ENCODE measurements at regions not wholly inside any gene's neighbourhood (a gene's known extent, or its start where the extent isn't known, plus 50 kb on each side); places are given as distances from the start of the nearest gene placed in this dataset.

DNA sequence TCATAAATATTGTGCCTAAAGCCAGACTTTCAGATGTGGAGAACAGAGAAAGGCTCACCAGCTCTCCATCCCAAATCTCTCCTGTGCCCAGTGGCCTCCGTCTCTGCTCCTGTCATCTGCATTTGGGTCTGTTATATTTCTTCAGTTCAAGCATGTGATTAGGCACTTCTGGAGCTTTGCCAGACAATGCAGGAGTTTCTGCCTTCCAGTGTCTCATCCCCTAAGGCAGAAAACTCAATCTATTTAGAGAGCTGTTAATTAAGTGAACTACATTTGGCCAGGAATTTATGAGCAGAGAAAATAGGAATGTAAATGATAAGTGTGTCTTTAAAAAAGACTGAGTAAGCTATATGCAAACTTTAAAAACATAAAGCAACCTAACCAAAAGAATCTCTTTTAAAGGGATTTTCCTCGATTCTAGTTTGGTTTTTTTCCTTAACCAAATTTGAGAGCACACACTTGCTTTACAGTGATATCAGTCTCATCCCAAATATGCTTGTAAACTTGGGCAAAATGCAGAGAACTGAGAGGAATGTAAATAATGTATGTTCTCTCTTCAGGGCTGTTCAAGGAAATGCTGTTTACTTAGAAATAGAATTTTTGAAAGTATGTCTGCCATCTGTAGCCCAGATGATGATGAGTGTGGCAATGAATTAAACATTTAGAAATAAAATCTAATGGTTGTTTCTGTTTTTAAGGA, 113.9 kb downstream of the ELOVL4 start:
- peaks cover 0 to 2% (median 2%) of the 10 kb centered on the region in 4 donors for H3K4me1 ChIP-seq (ENCODE audit: control insufficient read depth in 4 of 4, insufficient read depth in 4 of 4, low read length in 3 of 4)
- 72% methylated on average over 2 of the region's 2 CpGs for whole genome bisulfite sequencing
- no peaks in the 10 kb centered on the region for H3K36me3 ChIP-seq (ENCODE audit: control insufficient read depth in 4 of 4, insufficient read depth in 3 of 4, low read depth in 1 of 4, low read length in 3 of 4)
- H3K9me3 ChIP-seq (ENCODE audit: control insufficient read depth in 4 of 4, low read length in 3 of 4): no peaks in the 10 kb centered on the region
- H3K9ac ChIP-seq (ENCODE audit: low read depth in 1 of 2, low read length in 2 of 2): no peak overlapping the region
- no peak for DNase-seq (ENCODE audit: low spot score)
- H3K27me3 ChIP-seq (ENCODE audit: control insufficient read depth in 4 of 4, insufficient read depth in 4 of 4, low read length in 3 of 4): no peaks in the 10 kb centered on the region
- TF ChIP-seq FOXA2 (IDR thresholded peaks at IDR 0.05) (no peak), GABPA (IDR thresholded peaks at IDR 0.05 in 1 of 2, conservative IDR thresholded peaks at IDR 0.05 in 1 of 2) (no peak), FOXA1 (IDR thresholded peaks at IDR 0.05) (no peak)
- TF ChIP-seq, protein P1, sequence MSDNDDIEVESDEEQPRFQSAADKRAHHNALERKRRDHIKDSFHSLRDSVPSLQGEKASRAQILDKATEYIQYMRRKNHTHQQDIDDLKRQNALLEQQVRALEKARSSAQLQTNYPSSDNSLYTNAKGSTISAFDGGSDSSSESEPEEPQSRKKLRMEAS (IDR thresholded peaks at IDR 0.05): no peak
- no peak overlapping the region for H3K27ac ChIP-seq (ENCODE audit: low read depth in 1 of 2, low read length in 2 of 2)
- no peak overlapping the region for H3K4me3 ChIP-seq (ENCODE audit: low read depth in 1 of 3, low read length in 3 of 3)

DNA sequence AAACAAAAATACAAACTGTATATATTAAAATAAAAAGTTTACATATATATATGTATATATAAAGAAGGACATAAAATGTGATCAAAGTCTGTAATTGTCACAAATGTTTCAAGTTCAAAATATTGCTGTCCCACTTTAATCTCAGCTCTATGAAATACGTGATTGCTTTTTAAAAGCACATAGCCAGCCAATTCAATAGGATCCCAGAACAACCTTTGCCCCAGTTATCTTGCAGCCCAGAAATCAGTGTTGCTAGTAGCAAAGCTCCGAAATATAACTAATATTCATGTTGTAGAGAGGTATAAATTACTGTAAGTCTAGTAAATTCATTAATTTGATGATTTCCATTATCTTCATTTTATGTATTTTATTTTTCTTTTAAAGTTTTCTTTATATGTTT, 114.6 kb downstream of the ELOVL4 start:
- no peak overlapping the region for H3K27ac ChIP-seq (ENCODE audit: low read depth in 1 of 2, low read length in 2 of 2)
- H3K4me3 ChIP-seq (ENCODE audit: low read depth in 1 of 3, low read length in 3 of 3): no peak overlapping the region
- no peak overlapping the region for H3K9ac ChIP-seq (ENCODE audit: low read depth in 1 of 2, low read length in 2 of 2)
- DNase-seq (ENCODE audit: low spot score): no peak
- H3K27me3 ChIP-seq (ENCODE audit: control insufficient read depth in 4 of 4, insufficient read depth in 4 of 4, low read length in 3 of 4): no peaks in the 10 kb centered on the region
- TF ChIP-seq GABPA (IDR thresholded peaks at IDR 0.05 in 1 of 2, conservative IDR thresholded peaks at IDR 0.05 in 1 of 2) (no peak), RAD21 (IDR thresholded peaks at IDR 0.05) (no peak), FOXA2 (IDR thresholded peaks at IDR 0.05) (no peak), SP1 (IDR thresholded peaks at IDR 0.05) (peak; percentile 15), RXRA (IDR thresholded peaks at IDR 0.05) (peak; percentile 35 to 40)
- TF ChIP-seq, protein P2, sequence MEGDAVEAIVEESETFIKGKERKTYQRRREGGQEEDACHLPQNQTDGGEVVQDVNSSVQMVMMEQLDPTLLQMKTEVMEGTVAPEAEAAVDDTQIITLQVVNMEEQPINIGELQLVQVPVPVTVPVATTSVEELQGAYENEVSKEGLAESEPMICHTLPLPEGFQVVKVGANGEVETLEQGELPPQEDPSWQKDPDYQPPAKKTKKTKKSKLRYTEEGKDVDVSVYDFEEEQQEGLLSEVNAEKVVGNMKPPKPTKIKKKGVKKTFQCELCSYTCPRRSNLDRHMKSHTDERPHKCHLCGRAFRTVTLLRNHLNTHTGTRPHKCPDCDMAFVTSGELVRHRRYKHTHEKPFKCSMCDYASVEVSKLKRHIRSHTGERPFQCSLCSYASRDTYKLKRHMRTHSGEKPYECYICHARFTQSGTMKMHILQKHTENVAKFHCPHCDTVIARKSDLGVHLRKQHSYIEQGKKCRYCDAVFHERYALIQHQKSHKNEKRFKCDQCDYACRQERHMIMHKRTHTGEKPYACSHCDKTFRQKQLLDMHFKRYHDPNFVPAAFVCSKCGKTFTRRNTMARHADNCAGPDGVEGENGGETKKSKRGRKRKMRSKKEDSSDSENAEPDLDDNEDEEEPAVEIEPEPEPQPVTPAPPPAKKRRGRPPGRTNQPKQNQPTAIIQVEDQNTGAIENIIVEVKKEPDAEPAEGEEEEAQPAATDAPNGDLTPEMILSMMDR (IDR thresholded peaks at IDR 0.05; ENCODE audit: low read depth, low read length, missing input control): no peak
- H3K4me1 ChIP-seq (ENCODE audit: control insufficient read depth in 4 of 4, insufficient read depth in 4 of 4, low read length in 3 of 4): peaks cover 0 to 2% (median 2%) of the 10 kb centered on the region in 4 donors
- H3K36me3 ChIP-seq (ENCODE audit: control insufficient read depth in 4 of 4, insufficient read depth in 3 of 4, low read depth in 1 of 4, low read length in 3 of 4): no peaks in the 10 kb centered on the region
- H3K9me3 ChIP-seq (ENCODE audit: control insufficient read depth in 4 of 4, low read length in 3 of 4): no peaks in the 10 kb centered on the region
- WGBS: 35% methylated on average over 2 of the region's 2 CpGs

DNA sequence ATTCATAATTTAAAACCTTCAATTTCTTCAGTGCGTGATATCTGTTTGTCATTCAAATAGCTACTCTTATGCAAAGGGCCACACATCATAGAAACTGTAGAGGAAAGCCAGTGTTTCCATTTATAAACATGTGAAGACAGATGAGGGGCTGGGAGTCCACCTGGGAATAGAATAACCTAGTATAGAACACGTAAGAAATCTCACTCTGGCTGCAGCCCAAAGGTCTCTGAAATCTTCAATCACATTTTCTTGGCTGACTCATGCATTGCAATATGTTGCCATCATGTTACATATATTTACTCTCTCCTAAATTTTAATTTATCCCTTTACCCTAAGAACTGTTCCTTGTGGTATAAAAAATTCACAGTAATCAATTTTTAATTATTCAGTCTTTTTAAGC, 123.2 kb downstream of the ELOVL4 start:
- Histone ChIP-seq H3K27me3 (ENCODE audit: control insufficient read depth in 4 of 4, insufficient read depth in 4 of 4, low read length in 3 of 4) (no peaks in the 10 kb centered on the region), H3K4me1 (ENCODE audit: control insufficient read depth in 4 of 4, insufficient read depth in 4 of 4, low read length in 3 of 4) (no peaks in the 10 kb centered on the region), H3K27ac (ENCODE audit: low read depth in 1 of 2, low read length in 2 of 2) (no peak overlapping the region), H3K4me3 (ENCODE audit: low read depth in 1 of 3, low read length in 3 of 3) (no peak overlapping the region), H3K36me3 (ENCODE audit: control insufficient read depth in 4 of 4, insufficient read depth in 3 of 4, low read depth in 1 of 4, low read length in 3 of 4) (no peaks in the 10 kb centered on the region), H3K9me3 (ENCODE audit: control insufficient read depth in 4 of 4, low read length in 3 of 4) (peaks cover 0 to 4% (median 0%) of the 10 kb centered on the region in 4 donors), H3K9ac (ENCODE audit: low read depth in 1 of 2, low read length in 2 of 2) (no peak overlapping the region)
- TF ChIP-seq, protein P3, sequence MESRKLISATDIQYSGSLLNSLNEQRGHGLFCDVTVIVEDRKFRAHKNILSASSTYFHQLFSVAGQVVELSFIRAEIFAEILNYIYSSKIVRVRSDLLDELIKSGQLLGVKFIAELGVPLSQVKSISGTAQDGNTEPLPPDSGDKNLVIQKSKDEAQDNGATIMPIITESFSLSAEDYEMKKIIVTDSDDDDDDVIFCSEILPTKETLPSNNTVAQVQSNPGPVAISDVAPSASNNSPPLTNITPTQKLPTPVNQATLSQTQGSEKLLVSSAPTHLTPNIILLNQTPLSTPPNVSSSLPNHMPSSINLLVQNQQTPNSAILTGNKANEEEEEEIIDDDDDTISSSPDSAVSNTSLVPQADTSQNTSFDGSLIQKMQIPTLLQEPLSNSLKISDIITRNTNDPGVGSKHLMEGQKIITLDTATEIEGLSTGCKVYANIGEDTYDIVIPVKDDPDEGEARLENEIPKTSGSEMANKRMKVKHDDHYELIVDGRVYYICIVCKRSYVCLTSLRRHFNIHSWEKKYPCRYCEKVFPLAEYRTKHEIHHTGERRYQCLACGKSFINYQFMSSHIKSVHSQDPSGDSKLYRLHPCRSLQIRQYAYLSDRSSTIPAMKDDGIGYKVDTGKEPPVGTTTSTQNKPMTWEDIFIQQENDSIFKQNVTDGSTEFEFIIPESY (IDR thresholded peaks at IDR 0.05): no peak
- TF ChIP-seq, protein P4, sequence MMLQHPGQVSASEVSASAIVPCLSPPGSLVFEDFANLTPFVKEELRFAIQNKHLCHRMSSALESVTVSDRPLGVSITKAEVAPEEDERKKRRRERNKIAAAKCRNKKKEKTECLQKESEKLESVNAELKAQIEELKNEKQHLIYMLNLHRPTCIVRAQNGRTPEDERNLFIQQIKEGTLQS (IDR thresholded peaks at IDR 0.05): no peak
- TF ChIP-seq SP1 (IDR thresholded peaks at IDR 0.05) (no peak), HNF4G (IDR thresholded peaks at IDR 0.05) (no peak)
- 51% methylated on average over 2 of the region's 2 CpGs for WGBS
- no peak for DNase-seq (ENCODE audit: low spot score)
